HCT116 (cell line): ENCODE measurements at regions not wholly inside any gene's neighbourhood (a gene's known extent, or its start where the extent isn't known, plus 50 kb on each side); places are given as distances from the start of the nearest gene placed in this dataset.

ENCODE experiments used
- ATAC-seq: fragments of 200-7000 bp; cut with Tn5 transposase; 2 replicates; pipeline ENCODE4 v1.9.1; 2020; ENCODE audit warnings: mild to moderate bottlenecking, moderate library complexity
- BruUV-seq: library from RNA; stranded (reverse); fragments of 400-500 nt; replicated peaks from 2 replicates; lab custom pipeline; 2021; lab: Mats Ljungman, UMichigan
- CTCF ChIA-PET: fragments of 300-600 bp; sonication (Branson Sonifier 250); formaldehyde crosslinking; loops from one replicate; lab custom pipeline; 2021; ENCODE audit warnings: antibody characterized with exemption; lab: Charles Lee
- POLR2A ChIA-PET: fragments of 300-600, 350-600 bp; sonication (Branson Sonifier 250); formaldehyde crosslinking; loops from one replicate; lab custom pipeline; 2021; ENCODE audit warnings: antibody characterized with exemption; lab: Charles Lee
- RAD21 ChIA-PET, 2 experiments: fragments of 300-600 bp; sonication (Branson Sonifier 250); formaldehyde crosslinking; loops; one replicate each; lab custom pipeline; 2023; ENCODE audit warnings: low total read pairs in 2 of 2; ENCODE audit not compliant: uncharacterized antibody in 2 of 2, unreplicated experiment in 2 of 2, low non-redundant PET in 1 of 2; lab: Charles Lee
- DNase-seq: peaks from one replicate; pipeline ENCODE4 v3.0.0-alpha.2; 2010; ENCODE audit warnings: low read depth, low spot score
- H2AFZ ChIP-seq: fragments of 200-600 bp; shearing (Covaris generic), sonication (generic); 2 replicates; pipeline ENCODE4 v1.6.1; 2017; ENCODE audit warnings: low read depth, mixed run types, mixed read lengths, antibody characterized with exemption, low read length; ENCODE audit not compliant: poor library complexity, severe bottlenecking
- H3K27ac ChIP-seq: 2 replicates; pipeline ENCODE4 v1.5.1; 2012; ENCODE audit warnings: low read depth, low read length
- H3K27me3 ChIP-seq: fragments of 200-600 bp; sonication (generic); 2 replicates; pipeline ENCODE4 v1.6.1; 2016; ENCODE audit warnings: mixed run types, low read length, mixed read lengths; ENCODE audit not compliant: insufficient read depth
- H3K36me3 ChIP-seq, 2 experiments: fragments of 200-500 bp in 1 of 2; fragments of 200-600 bp in 1 of 2; sonication (Bioruptor generic) in 1 of 2; sonication (generic) in 1 of 2; 2 replicates each; pipeline versions ENCODE4 v1.5.1 to v1.6.1; 2014 to 2016; ENCODE audit warnings: low read length in 2 of 2, inconsistent platforms in 1 of 2, mixed read lengths in 1 of 2, mixed run types in 1 of 2; ENCODE audit not compliant: insufficient read depth in 2 of 2, control insufficient read depth in 1 of 2
- H3K4me1 ChIP-seq, 2 experiments: fragments of 200-600 bp in 1 of 2; sonication (generic) in 1 of 2; 2 replicates each; pipeline versions ENCODE4 v1.5.1 to v1.6.1; 2012 to 2017; ENCODE audit warnings: low read length in 2 of 2, inconsistent platforms in 1 of 2, mild to moderate bottlenecking in 1 of 2, mixed read lengths in 1 of 2, mixed run types in 1 of 2, moderate library complexity in 1 of 2; ENCODE audit not compliant: insufficient read depth in 2 of 2, control insufficient read depth in 1 of 2
- H3K4me2 ChIP-seq: fragments of 200-600 bp; sonication (generic); 2 replicates; pipeline ENCODE4 v1.6.1; 2017; ENCODE audit warnings: mixed run types, low read length, mixed read lengths
- H3K4me3 ChIP-seq, 2 experiments: fragments of 200-600 bp in 1 of 2; sonication (generic) in 1 of 2; replicated peaks in 1 of 2; 2 replicates each; pipeline ENCODE4 v1.5.1; 2011 to 2016; ENCODE audit warnings: low read length in 2 of 2, control low read depth in 1 of 2, low read depth in 1 of 2, mild to moderate bottlenecking in 1 of 2, mixed read lengths in 1 of 2, mixed run types in 1 of 2
- H3K79me2 ChIP-seq: fragments of 200-600 bp; sonication (generic); 2 replicates; pipeline ENCODE4 v1.6.1; 2017; ENCODE audit warnings: mild to moderate bottlenecking, mixed run types, low read length, moderate library complexity, mixed read lengths; ENCODE audit not compliant: insufficient read depth
- H3K9ac ChIP-seq: fragments of 200-600 bp; sonication (generic); 2 replicates; pipeline ENCODE4 v1.6.1; 2016; ENCODE audit warnings: low read length, mixed read lengths
- H3K9me2 ChIP-seq: fragments of 200-600 bp; sonication (generic), shearing (Covaris generic); 2 replicates; pipeline ENCODE4 v1.6.1; 2017; ENCODE audit warnings: mixed run types, mild to moderate bottlenecking, moderate library complexity; ENCODE audit not compliant: insufficient read depth
- H3K9me3 ChIP-seq, 2 experiments: fragments of 200-500 bp in 1 of 2; fragments of 200-600 bp in 1 of 2; sonication (Bioruptor generic) in 1 of 2; sonication (generic) in 1 of 2; 2 replicates each; pipeline ENCODE4 v1.6.1; 2014 to 2017; ENCODE audit warnings: low read length in 2 of 2, mixed read lengths in 2 of 2, inconsistent platforms in 1 of 2, low read depth in 1 of 2, mild to moderate bottlenecking in 1 of 2, mixed run types in 1 of 2, moderate library complexity in 1 of 2; ENCODE audit not compliant: control insufficient read depth in 1 of 2, insufficient read depth in 1 of 2
- H4K20me1 ChIP-seq: fragments of 200-600 bp; sonication (generic), shearing (Covaris generic); 2 replicates; pipeline ENCODE4 v1.6.1; 2017; ENCODE audit warnings: mixed run types, mild to moderate bottlenecking, moderate library complexity; ENCODE audit not compliant: insufficient read depth
- EZH2phosphoT487 ChIP-seq: fragments of 200-600 bp; IDR thresholded peaks from 2 replicates; pipeline ENCODE4 v1.6.1; 2018; ENCODE audit warnings: antibody characterized with exemption, borderline replicate concordance
- POLR2A ChIP-seq: IDR thresholded peaks from 2 replicates; pipeline ENCODE4 v1.7.0; 2011; ENCODE audit warnings: borderline replicate concordance; ENCODE audit not compliant: insufficient read depth, insufficient read length; ENCODE audit errors: extremely low read depth
- RAD21 ChIP-seq: IDR thresholded peaks from 2 replicates; pipeline ENCODE4 v1.6.1; 2012; ENCODE audit warnings: low read depth, mild to moderate bottlenecking
- SIN3A ChIP-seq: IDR thresholded peaks from 2 replicates; pipeline ENCODE4 v1.6.1; 2012; ENCODE audit warnings: low read depth
- SP1 ChIP-seq: IDR thresholded peaks from 2 replicates; pipeline ENCODE4 v1.6.1; 2012; ENCODE audit warnings: low read depth
- SRF ChIP-seq: IDR thresholded peaks from 2 replicates; pipeline ENCODE4 v1.6.1; 2012; ENCODE audit warnings: low read depth
- TCF7L2 ChIP-seq: IDR thresholded peaks from 2 replicates; pipeline ENCODE4 v1.7.0; 2011; ENCODE audit warnings: borderline replicate concordance, inconsistent platforms; ENCODE audit not compliant: insufficient read depth, insufficient read length; ENCODE audit errors: extremely low read depth
- YY1 ChIP-seq: IDR thresholded peaks from 2 replicates; pipeline ENCODE4 v1.6.1; 2011; ENCODE audit warnings: low read length, low read depth, moderate library complexity, mild to moderate bottlenecking; ENCODE audit not compliant: insufficient replicate concordance; ENCODE audit errors: extremely low read depth
- ZNF274 ChIP-seq: fragments of 200-500 bp; sonication (Bioruptor generic); IDR thresholded peaks from 2 replicates; pipeline ENCODE4 v1.6.1; 2014; ENCODE audit warnings: mild to moderate bottlenecking, low read depth, low read length, inconsistent platforms
- intact Hi-C: fragments of 100-400 bp; cut with micrococcal nuclease; formaldehyde crosslinking; loops from 2 replicates; pipeline ENCODE4 v1.10.0; 2022
- TF ChIP-seq, protein P1 (sequence below): IDR thresholded peaks from 2 replicates; pipeline ENCODE4 v1.6.1; 2012; ENCODE audit warnings: low read depth
- TF ChIP-seq, protein P2 (sequence below): IDR thresholded peaks from 2 replicates; pipeline ENCODE4 v1.6.1; 2011; ENCODE audit warnings: mild to moderate bottlenecking, low read length, moderate library complexity; ENCODE audit not compliant: insufficient replicate concordance; ENCODE audit errors: extremely low read depth

DNA sequence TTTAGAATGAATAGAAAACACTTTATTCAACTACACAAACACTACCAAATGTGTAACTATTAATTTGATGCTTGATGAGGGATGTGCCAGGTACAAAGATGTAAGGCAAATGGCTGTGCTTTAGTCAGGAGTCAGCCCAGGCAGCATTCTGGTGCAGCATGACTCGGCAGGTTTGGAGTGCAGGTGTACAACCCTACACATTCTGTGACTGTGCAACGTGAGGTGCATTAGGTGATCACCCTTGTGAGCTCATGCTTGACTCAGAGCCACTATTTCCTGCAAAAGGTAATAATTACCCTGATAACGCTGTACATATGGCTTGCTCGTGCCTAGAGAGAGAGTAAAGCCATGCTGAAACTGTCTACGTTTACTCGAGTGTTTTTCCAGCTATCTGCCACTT lies 288.7 kb upstream of the DSEL start:
- Histone ChIP-seq H3K4me2 (no peak overlapping the region), H3K79me2 (no peaks in the 10 kb centered on the region), H3K9me3 (peaks cover 19 to 25% of the 10 kb centered on the region in 2 experiments; a peak in 2 of 4 replicates), H3K27ac (no peak overlapping the region), H3K9ac (no peak overlapping the region), H3K4me1 (no peaks in the 10 kb centered on the region), H3K4me3 (no peak overlapping the region), H3K36me3 (no peaks in the 10 kb centered on the region), H3K27me3 (no peaks in the 10 kb centered on the region), H3K9me2 (no peaks in the 10 kb centered on the region), H4K20me1 (no peaks in the 10 kb centered on the region), H2AFZ (no peak overlapping the region)
- no peak for DNase-seq
- no peak for ATAC-seq
- ChIA-PET CTCF (no interaction called here), POLR2A (no interaction called here), RAD21 (no interaction called here)
- BruUV-seq = no TSS peak
- intact Hi-C loops = no loop called here
- TF ChIP-seq EZH2phosphoT487 = no peak
- TF ChIP-seq SIN3A = no peak
- TF ChIP-seq SRF = no peak
- no peak for TF ChIP-seq POLR2A
- no peak for TF ChIP-seq YY1
- no peak for TF ChIP-seq TCF7L2
- TF ChIP-seq ZNF274 = no peak
- no peak for TF ChIP-seq RAD21
- TF ChIP-seq, protein P1, sequence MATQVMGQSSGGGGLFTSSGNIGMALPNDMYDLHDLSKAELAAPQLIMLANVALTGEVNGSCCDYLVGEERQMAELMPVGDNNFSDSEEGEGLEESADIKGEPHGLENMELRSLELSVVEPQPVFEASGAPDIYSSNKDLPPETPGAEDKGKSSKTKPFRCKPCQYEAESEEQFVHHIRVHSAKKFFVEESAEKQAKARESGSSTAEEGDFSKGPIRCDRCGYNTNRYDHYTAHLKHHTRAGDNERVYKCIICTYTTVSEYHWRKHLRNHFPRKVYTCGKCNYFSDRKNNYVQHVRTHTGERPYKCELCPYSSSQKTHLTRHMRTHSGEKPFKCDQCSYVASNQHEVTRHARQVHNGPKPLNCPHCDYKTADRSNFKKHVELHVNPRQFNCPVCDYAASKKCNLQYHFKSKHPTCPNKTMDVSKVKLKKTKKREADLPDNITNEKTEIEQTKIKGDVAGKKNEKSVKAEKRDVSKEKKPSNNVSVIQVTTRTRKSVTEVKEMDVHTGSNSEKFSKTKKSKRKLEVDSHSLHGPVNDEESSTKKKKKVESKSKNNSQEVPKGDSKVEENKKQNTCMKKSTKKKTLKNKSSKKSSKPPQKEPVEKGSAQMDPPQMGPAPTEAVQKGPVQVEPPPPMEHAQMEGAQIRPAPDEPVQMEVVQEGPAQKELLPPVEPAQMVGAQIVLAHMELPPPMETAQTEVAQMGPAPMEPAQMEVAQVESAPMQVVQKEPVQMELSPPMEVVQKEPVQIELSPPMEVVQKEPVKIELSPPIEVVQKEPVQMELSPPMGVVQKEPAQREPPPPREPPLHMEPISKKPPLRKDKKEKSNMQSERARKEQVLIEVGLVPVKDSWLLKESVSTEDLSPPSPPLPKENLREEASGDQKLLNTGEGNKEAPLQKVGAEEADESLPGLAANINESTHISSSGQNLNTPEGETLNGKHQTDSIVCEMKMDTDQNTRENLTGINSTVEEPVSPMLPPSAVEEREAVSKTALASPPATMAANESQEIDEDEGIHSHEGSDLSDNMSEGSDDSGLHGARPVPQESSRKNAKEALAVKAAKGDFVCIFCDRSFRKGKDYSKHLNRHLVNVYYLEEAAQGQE = no peak
- TF ChIP-seq, protein P2, sequence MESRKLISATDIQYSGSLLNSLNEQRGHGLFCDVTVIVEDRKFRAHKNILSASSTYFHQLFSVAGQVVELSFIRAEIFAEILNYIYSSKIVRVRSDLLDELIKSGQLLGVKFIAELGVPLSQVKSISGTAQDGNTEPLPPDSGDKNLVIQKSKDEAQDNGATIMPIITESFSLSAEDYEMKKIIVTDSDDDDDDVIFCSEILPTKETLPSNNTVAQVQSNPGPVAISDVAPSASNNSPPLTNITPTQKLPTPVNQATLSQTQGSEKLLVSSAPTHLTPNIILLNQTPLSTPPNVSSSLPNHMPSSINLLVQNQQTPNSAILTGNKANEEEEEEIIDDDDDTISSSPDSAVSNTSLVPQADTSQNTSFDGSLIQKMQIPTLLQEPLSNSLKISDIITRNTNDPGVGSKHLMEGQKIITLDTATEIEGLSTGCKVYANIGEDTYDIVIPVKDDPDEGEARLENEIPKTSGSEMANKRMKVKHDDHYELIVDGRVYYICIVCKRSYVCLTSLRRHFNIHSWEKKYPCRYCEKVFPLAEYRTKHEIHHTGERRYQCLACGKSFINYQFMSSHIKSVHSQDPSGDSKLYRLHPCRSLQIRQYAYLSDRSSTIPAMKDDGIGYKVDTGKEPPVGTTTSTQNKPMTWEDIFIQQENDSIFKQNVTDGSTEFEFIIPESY = no peak
- TF ChIP-seq SP1 = no peak
